Esophagus squamous epithelium (tissue), 5 donors: ENCODE measurements at regions not wholly inside any gene's neighbourhood (a gene's known extent, or its start where the extent isn't known, plus 50 kb on each side); places are given as distances from the start of the nearest gene placed in this dataset.
"Not testable (repeated sequence)": the region's sequence is repeated elsewhere in the genome, so short reads cannot be mapped to it uniquely, and the experiment has no call there.

Source experiments
- DNase-seq: peaks from one replicate; lab custom pipeline; 2025; lab: John Stamatoyannopoulos, UW
- H3K27ac ChIP-seq, 4 donors: fragments of 200-600 bp; sonication (generic); one replicate each; pipeline ENCODE4 v1.5.1; 2016 to 2019; ENCODE audit warnings: mild to moderate bottlenecking in 1 of 4
- H3K27me3 ChIP-seq, 4 donors: fragments of 200-600 bp; sonication (generic); 1 replicate in 3 of 4; 2 replicates in 1 of 4; pipeline versions ENCODE4 v1.5.1 to v1.6.0; 2017 to 2021; ENCODE audit warnings: antibody characterized with exemption in 1 of 4
- H3K36me3 ChIP-seq, 3 donors: fragments of 200-600 bp; sonication (generic); one replicate each; pipeline ENCODE4 v1.5.1; 2016 to 2019
- H3K4me1 ChIP-seq, 3 donors: fragments of 200-600 bp; sonication (generic); one replicate each; pipeline ENCODE4 v1.5.1; 2017 to 2019
- H3K4me3 ChIP-seq, 4 donors: fragments of 200-600 bp; sonication (generic); 1 replicate in 3 of 4; 2 replicates in 1 of 4; pipeline ENCODE4 v1.5.1; 2016 to 2019; ENCODE audit warnings: mild to moderate bottlenecking in 2 of 4, moderate library complexity in 1 of 4
- H3K9me3 ChIP-seq, 3 donors: fragments of 200-600 bp; sonication (generic); one replicate each; pipeline ENCODE4 v1.5.1; 2016 to 2019
- POLR2A ChIP-seq, 4 donors: fragments of 450-650 bp; IDR thresholded peaks; one replicate each; pipeline ENCODE4 v1.6.1; 2017; ENCODE audit warnings: antibody characterized with exemption in 4 of 4, mild to moderate bottlenecking in 4 of 4, moderate library complexity in 3 of 4
- WGBS, 2 donors: methylation state at CpG; one replicate each; pipeline ENCODE4 v1.1.5; 2018; 5-methylcytosine and 5-hydroxymethylcytosine counted together
- intact Hi-C: fragments of 100-400 bp; cut with DNase I; formaldehyde crosslinking; loops from one replicate; pipeline ENCODE4 v1.15.0; 2022
- TF ChIP-seq, protein P1 (sequence below), 6 experiments: fragments of 450-650 bp in 4 of 6; fragments of 200-600 bp in 2 of 6; sonication (generic) in 2 of 6; IDR thresholded peaks; one replicate each; pipeline ENCODE4 v1.5.1; 2016 to 2019; ENCODE audit warnings: antibody characterized with exemption in 6 of 6, mild to moderate bottlenecking in 4 of 6, moderate library complexity in 4 of 6
- donor health status: DM: yes; HTN: yes; CAD: no.

DNA sequence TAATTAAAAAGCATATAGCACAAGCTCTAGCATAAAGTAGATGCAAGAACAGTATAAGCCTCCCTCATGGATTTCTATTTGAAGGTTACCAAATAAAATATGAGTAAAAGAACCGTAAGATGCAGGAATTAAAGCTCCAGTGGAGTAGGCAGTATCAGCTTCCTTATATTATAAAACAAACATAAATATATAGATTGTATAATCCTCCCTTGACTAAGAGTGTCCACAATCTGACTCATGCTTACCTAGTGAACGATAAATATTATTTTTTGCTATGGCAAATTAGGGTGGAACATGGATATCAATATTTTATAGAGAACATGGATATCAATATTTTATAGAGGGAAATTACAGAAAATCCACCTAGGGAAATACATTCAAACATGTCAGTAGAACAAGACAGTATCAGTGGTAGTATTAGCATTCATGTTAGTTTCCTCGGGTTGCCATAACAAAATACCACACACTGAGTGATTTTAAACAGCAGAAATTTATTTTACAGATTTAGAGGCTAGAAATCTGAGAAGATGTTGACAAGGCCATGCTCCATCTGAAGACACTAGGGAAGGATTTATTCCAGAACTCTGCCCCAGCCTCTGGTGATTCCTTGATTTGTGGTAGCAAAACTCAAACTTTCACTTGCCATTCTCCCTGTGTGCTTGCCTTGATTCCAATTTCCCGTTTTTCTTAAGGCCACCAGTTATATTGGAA is 1521.3 kb downstream of the SI start:
- 65 to 88% methylated on average over 4 of the region's 4 CpGs for WGBS, 2 donors
- H3K27ac ChIP-seq, result no peak overlapping the region
- TF ChIP-seq, protein P1, sequence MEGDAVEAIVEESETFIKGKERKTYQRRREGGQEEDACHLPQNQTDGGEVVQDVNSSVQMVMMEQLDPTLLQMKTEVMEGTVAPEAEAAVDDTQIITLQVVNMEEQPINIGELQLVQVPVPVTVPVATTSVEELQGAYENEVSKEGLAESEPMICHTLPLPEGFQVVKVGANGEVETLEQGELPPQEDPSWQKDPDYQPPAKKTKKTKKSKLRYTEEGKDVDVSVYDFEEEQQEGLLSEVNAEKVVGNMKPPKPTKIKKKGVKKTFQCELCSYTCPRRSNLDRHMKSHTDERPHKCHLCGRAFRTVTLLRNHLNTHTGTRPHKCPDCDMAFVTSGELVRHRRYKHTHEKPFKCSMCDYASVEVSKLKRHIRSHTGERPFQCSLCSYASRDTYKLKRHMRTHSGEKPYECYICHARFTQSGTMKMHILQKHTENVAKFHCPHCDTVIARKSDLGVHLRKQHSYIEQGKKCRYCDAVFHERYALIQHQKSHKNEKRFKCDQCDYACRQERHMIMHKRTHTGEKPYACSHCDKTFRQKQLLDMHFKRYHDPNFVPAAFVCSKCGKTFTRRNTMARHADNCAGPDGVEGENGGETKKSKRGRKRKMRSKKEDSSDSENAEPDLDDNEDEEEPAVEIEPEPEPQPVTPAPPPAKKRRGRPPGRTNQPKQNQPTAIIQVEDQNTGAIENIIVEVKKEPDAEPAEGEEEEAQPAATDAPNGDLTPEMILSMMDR (IDR thresholded peaks at IDR 0.05), result no peak
- TF ChIP-seq POLR2A (IDR thresholded peaks at IDR 0.05), result no peak

DNA sequence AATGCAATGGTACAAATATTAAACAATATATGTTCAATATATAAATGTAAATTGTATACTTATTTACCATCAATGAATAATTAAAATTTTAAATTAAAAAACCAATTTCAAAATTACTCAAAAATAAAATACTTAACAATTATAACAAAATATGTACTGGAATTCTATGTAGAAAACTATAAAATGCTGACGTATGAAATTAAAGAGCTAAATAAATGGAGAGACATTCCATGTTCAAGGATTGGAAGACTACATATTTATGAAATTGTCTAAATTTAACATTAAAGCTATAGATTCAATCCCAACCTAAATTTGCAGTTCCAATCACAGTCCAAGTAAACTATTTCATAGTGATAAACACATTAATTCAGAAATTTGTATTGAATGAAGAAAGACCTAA is 1522.4 kb downstream of the SI start:
- Histone ChIP-seq H3K27ac (no peak overlapping the region), H3K4me1 (no peaks in the 10 kb centered on the region), H3K36me3 (no peaks in the 10 kb centered on the region), H3K4me3 (no peak overlapping the region), H3K27me3 (no peaks in the 10 kb centered on the region), H3K9me3 (peaks cover 0 to 12% (median 0%) of the 10 kb centered on the region in 3 donors)
- 3 to 90% methylated on average over 1 of the region's 1 CpG for WGBS, 2 donors
- no peak for DNase-seq
- intact Hi-C loops, result no loop called here
- no peak for TF ChIP-seq POLR2A (IDR thresholded peaks at IDR 0.05)
- TF ChIP-seq, protein P1 (IDR thresholded peaks at IDR 0.05), result no peak

More for the DNA sequence above, 1521.3 kb downstream of the SI start:
- H3K9me3 ChIP-seq, result peaks cover 0 to 8% (median 0%) of the 10 kb centered on the region in 3 donors
- H3K4me1 ChIP-seq, result no peaks in the 10 kb centered on the region
- intact Hi-C loops, result no loop called here
- H3K4me3 ChIP-seq, result no peak overlapping the region
- no peaks in the 10 kb centered on the region for H3K36me3 ChIP-seq
- H3K27me3 ChIP-seq, result no peaks in the 10 kb centered on the region
- no peak for DNase-seq

DNA sequence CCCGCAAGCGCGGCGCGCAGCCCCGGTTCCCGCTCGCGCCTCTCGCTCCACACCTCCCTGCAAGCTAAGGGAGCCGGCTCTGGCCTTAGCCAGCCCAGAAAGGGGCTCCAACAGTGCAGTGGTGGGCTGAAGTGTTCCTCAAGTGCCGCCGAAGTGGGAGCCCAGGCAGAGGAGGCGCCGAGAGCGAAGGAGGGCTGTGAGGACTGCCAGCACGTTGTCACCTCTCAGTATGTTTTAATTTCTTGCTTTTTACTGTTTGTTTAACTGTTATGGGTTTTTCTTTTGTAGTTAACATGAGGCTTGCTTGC is 1525.7 kb downstream of the SI start:
- Histone ChIP-seq H3K9me3 (peaks cover 0 to 12% (median 0%) of the 10 kb centered on the region in 3 donors), H3K4me3 (no peak overlapping the region), H3K36me3 (no peaks in the 10 kb centered on the region), H3K27ac (no peak overlapping the region), H3K4me1 (no peaks in the 10 kb centered on the region), H3K27me3 (no peaks in the 10 kb centered on the region)
- no peak for DNase-seq
- intact Hi-C loops, result no loop called here
- WGBS, 2 donors, result 86 to 96% methylated on average over 15 to 16 of the region's 17 CpGs
- TF ChIP-seq, protein P1 (IDR thresholded peaks at IDR 0.05), result no peak
- TF ChIP-seq POLR2A (IDR thresholded peaks at IDR 0.05), result no peak

DNA sequence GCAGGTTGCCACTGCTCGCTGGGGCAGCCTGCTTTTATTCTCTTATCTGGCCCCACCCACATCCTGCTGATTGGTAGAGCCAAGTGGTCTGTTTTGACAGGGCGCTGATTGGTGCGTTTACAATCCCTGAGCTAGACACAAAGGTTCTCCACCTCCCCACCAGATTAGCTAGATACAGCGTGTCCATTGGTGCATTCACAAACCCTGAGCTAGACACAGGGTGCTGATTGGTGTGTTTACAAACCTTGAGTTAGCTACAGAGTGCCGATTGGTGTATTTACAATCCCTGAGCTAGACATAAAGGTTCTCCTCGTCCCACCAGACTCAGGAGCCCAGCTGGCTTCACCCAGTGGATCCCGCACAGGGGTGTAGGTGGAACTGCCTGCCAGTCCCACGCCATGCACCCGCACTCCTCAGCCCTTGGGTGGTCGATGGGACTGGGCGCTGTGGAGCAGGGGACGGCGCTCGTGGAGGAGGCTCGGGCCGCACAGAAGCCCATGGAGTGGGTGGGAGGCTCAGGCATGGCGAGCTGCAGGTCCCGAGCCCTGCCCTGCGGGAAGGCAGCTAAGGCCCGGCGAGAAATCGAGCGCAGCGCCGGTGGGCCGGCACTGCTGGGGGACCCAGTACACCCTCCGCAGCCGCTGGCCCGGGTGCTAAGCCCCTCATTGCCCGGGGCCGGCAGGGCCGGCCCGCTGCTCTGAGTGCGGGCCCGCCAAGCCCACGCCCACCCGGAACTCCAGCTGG is 1526.2 kb downstream of the SI start:
- H3K36me3 ChIP-seq, H3K4me3 ChIP-seq, H3K27me3 ChIP-seq, H3K4me1 ChIP-seq, H3K27ac ChIP-seq, DNase-seq, intact Hi-C loops: not testable (repeated sequence)
- peaks cover 0 to 12% (median 0%) of the 10 kb centered on the region in 3 donors for H3K9me3 ChIP-seq
- WGBS, 2 donors, result 82 to 87% methylated on average over 2 to 5 of the region's 37 CpGs

DNA sequence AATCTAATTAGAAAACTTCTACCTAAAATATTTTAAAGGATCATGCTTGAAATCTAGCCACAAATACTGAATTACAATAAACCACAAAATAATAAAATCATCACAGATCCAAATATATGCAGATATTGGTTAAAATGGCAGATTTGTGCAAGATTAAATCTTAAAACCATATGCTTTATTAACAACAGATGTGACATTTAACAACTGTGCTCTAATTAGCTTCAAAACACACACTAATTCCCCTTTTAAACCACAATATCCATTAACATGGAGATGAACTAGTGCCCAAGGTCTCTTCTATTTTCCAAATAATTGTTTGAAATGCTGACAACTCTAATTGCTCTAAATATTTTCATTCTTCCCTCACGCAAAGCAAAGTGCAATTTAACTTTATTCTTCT is 1530.3 kb downstream of the SI start:
- intact Hi-C loops, result no loop called here
- H3K27ac ChIP-seq, result no peak overlapping the region
- TF ChIP-seq, protein P1 (IDR thresholded peaks at IDR 0.05), result no peak
- no peak for TF ChIP-seq POLR2A (IDR thresholded peaks at IDR 0.05)

More for the DNA sequence above, 1530.3 kb downstream of the SI start:
- no peak for DNase-seq
- H3K27me3 ChIP-seq, result no peaks in the 10 kb centered on the region
- no peaks in the 10 kb centered on the region for H3K36me3 ChIP-seq
- WGBS, 2 donors, result 60 to 75% methylated on average over 1 of the region's 1 CpG
- peaks cover 0 to 12% (median 0%) of the 10 kb centered on the region in 3 donors for H3K9me3 ChIP-seq
- no peaks in the 10 kb centered on the region for H3K4me1 ChIP-seq
- H3K4me3 ChIP-seq, result no peak overlapping the region
